ENCODE measurements at regions not wholly inside any gene's neighbourhood (a gene's known extent, or its start where the extent isn't known, plus 50 kb on each side); places are given as distances from the start of the nearest gene placed in this dataset.

- DNase-seq (ENCODE audit: low read depth in 4 of 4, low spot score in 1 of 4): no peak
Measured at GRCh38 chr14:42047421-42048055, 440.9 kb downstream of the LRFN5 start.

DNA sequence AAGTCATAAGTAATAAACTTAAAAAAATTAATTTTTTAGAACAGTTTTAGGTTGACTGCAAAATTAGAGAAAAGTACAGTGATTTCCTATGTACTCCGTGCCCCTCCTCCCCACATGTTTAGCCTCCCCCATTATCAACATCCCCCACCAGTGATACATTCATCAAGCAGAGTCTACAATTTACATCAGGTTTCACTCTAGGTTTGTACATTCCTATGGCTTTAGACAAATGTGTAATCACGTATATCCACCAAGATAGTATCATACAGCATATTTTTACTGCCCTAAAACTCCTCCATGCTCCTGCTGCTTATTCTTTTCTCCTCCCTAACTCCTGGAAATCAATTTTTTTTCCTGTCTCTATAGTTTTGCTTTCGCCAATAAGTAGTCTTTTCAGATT is 438.7 kb downstream of the LRFN5 start:
- DNase-seq (ENCODE audit: low read depth in 4 of 4, low spot score in 1 of 4): no peak

GRCh38 chr14:42028607-42029006 is 421.9 kb downstream of the LRFN5 start:
- no peak for DNase-seq (ENCODE audit: low read depth in 4 of 4, low spot score in 1 of 4)

DNA sequence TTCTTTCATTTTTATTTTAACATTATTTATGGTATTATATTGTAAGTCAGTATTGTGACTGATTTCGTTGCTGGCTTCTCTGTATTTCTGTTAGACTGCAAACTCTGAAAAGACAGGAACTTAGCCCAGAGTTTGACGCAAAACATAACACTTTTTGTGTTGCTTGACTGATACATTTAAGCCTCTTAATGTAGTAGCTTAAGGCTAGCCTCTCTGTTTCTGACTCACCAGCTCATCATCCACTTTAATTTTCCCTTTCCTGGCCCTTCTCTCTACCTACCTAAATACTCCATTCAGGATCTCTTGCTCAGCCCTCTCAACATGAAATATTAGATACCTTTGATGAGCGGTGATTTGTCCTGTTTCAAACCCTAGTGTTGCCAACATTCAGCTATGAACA is 420.6 kb downstream of the LRFN5 start:
- DNase-seq (ENCODE audit: low read depth in 4 of 4, low spot score in 1 of 4): no peak

- no peak for DNase-seq (ENCODE audit: low read depth in 4 of 4, low spot score in 1 of 4)
Measured at GRCh38 chr14:42023452-42023851, 416.8 kb downstream of the LRFN5 start.

GRCh38 chr14:42014301-42014700 is 407.6 kb downstream of the LRFN5 start:
- DNase-seq (ENCODE audit: low read depth in 4 of 4, low spot score in 1 of 4): no peak

- no peak for DNase-seq (ENCODE audit: low read depth in 4 of 4, low spot score in 1 of 4)
Measured at GRCh38 chr14:42013559-42013958, 406.9 kb downstream of the LRFN5 start.

DNA sequence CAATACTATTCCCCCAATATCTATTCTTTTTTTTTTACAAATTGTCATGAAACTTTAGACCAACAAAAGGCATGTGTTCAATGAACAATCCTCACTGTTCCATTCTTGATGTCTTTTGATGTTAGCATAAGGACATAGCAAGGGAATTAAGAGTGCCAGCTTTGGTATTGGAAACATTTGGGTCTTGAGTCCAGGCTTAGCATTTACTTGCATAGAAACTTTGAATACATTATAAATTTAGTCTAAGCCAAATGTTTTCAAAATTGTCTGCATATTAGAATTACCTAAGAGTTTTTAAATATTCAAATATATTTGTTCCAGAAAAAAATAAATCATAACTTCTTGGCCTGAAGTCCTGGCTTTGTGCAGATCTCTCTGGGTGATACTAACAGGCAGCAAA is 406.5 kb downstream of the LRFN5 start:
- DNase-seq (ENCODE audit: low read depth in 4 of 4, low spot score in 1 of 4): no peak

- DNase-seq (ENCODE audit: low read depth in 4 of 4, low spot score in 1 of 4): no peak
Measured at GRCh38 chr14:42011221-42011620, 404.5 kb downstream of the LRFN5 start.

DNA sequence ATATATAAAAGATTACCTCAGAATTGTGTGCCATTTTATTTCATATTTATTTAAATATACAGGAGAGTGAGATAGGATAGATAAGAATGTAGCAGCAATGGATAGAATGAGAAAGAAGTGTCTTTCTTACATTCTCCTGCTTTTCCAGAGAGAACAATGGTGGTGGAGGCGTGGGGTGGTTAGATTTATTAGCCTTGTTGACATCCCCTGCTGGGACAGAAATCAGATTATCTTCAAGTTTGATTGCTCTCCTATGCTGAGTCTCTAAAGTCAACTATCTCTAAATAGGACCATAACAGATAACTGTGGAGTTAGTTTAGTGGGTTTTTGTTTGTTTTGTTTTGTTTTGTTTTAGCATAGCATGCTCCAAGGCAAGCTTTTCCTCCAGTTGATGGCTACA is 397.6 kb downstream of the LRFN5 start:
- DNase-seq (ENCODE audit: low read depth in 4 of 4, low spot score in 1 of 4): no peak

DNA sequence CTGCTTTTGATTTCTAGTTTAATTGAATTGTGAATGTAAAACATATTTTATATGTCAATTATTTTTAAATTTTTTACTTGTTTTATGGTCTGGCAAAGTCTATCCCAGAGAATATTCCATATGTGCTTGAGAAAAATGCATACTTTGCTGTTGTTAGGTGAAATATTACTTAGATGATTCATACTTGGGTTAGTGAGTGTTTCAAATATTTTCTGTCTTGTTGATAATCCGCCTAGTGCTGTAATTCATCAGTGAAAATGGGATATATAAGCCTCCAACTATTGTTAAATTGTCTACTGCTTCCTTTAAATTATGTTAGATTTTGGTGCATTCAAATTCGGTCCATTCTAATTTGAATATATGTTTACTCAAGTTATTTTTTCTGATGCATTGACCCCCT is 395.5 kb downstream of the LRFN5 start:
- DNase-seq (ENCODE audit: low read depth in 4 of 4, low spot score in 1 of 4): no peak

DNA sequence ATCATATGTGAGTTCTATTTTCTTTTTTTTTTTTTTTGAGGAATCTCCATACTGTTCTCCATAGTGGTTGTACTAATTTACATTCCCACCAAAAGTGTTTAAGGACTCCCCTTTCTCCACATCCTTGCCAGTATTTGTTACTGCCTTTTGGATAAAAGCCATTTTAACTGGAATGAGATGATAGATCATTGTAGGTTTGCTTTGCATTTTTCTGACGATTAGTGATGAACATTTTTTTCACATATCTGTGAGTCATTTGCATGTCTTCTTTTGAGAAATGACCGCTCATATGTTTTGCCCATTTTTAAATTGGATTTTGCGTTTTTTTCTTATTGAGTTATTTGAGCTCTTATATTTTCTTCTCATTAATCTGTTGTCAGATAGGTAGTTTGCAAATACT is 394.8 kb downstream of the LRFN5 start:
- no peak for DNase-seq (ENCODE audit: low read depth in 4 of 4, low spot score in 1 of 4)

DNA sequence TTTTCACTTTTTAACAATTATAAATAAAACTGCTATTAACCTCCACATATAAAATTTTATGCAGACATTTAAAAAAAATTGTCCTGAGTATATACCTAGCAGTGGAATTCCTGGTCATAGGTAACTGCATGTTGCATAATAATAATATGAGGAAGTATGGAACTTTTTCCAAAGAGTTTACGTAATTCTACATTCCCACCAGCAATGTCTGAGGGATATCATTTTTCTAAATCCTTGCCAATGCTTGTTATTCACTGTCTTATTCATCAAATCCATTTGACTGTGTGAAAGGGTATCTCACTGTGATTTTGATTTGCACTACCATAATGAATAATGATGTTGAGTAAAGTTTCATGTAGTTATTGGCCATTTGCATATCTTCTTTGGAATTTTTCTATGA is 393.8 kb downstream of the LRFN5 start:
- no peak for DNase-seq (ENCODE audit: low read depth in 4 of 4, low spot score in 1 of 4)

- no peak for DNase-seq (ENCODE audit: low read depth in 4 of 4, low spot score in 1 of 4)
Measured at GRCh38 chr14:41993687-41994086, 387.0 kb downstream of the LRFN5 start.

DNA sequence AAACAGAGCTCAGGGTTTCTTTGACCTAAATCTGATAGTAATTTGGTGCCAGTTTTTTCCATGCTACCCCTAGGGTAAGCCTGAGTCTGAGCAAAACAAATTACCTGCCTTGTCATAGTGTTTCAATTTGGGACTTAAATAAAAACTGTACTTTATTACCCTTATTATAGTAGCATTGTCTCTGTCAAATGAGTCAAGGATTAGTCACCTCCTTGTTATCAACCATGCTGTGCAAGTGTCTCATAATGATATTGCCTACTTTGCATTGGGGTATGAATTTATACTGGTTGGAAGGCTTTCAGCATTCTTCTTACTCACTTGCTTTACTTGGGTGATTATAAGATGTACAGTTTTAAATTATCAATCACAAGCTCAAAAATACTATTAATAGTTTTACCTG is 380.0 kb downstream of the LRFN5 start:
- no peak for DNase-seq (ENCODE audit: low read depth in 4 of 4, low spot score in 1 of 4)

DNA sequence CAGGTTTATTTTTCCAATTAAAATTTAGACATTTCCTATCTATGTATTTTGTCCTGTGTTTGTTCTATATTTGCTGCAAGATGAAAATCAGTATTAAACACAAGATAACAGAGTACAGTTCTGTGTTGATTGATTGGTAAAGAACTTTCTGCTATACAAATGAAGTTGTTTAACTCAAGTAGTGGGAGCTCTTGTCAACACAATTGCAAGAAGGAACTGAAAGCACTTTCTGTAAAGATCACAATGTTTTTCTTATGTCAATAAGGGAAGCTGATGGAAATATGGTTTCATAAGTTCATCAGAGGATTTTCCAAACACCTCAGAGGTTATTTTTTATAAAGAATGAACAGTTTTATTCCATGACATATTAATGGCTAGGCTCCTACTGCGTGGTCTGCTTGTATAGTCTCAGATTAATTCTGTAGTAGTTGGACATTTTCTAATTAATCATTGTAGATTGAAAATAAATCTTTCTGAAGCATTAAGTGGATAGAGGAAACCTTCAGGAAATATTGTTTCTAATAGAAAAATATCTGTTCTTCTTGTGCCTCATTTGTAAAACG is 379.5 kb downstream of the LRFN5 start:
- DNase-seq (ENCODE audit: low read depth in 4 of 4, low spot score in 1 of 4): no peak

DNA sequence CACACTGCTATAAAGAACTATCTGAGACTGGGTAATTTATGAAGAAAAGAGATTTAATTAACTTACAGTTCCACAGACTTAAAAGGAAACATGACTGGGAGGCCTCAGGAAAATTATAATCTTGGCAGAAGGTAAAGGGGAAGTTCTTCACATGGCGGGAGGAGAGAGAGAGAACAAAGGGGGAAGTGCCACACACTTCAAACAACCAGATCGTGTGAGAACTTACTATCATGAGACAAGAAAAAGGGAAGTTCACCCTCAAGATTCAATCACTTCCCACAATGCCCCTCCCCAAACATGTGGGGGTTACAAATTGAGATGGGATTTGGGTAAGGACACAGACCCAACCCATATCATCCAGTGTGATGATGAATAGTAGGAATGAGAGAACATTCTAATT is 366.5 kb downstream of the LRFN5 start:
- no peak for DNase-seq (ENCODE audit: low read depth in 4 of 4, low spot score in 1 of 4)

DNA sequence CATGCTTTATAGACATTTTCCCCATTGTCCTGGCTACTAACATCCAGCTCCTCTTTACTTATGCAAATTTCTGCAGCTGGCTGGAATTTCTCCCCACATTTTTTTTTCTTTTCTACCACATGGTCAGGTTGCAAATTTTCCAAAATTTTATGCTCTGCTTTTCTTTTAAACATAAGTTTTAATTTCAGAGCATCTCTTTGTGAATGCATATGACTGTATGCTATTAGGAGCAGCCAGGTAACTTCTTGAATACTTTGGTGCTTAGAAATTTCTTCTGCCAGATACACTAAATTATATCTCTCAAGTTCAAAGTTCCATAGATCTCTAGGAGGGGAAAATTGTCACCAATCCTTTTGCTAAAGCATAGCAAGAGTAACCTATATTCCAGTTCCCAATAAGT is 365.9 kb downstream of the LRFN5 start:
- no peak for DNase-seq (ENCODE audit: low read depth in 4 of 4, low spot score in 1 of 4)

GRCh38 chr14:41960281-41960680 is 353.6 kb downstream of the LRFN5 start:
- no peak for DNase-seq (ENCODE audit: low read depth in 4 of 4, low spot score in 1 of 4)

GRCh38 chr14:41957459-41957858 is 350.8 kb downstream of the LRFN5 start:
- no peak for DNase-seq (ENCODE audit: low read depth in 4 of 4, low spot score in 1 of 4)
